HFFc6 (cell line): ENCODE measurements at regions not wholly inside any gene's neighbourhood (a gene's known extent, or its start where the extent isn't known, plus 50 kb on each side); places are given as distances from the start of the nearest gene placed in this dataset.

Experiments
- DNase-seq: peaks from one replicate; pipeline ENCODE4 v3.0.0-alpha.2; 2018
- H3K27ac Mint-ChIP-seq: 2 replicates; pipeline ENCODE4 v1.8.0; 2020; ENCODE audit warnings: mild to moderate bottlenecking, mixed read lengths
- H3K27me3 Mint-ChIP-seq: 2 replicates; pipeline ENCODE4 v1.8.0; 2021; ENCODE audit warnings: mild to moderate bottlenecking, moderate library complexity, mixed read lengths; ENCODE audit not compliant: insufficient read depth
- H3K36me3 Mint-ChIP-seq: 2 replicates; pipeline ENCODE4 v1.8.0; 2021; ENCODE audit warnings: low read depth, mixed read lengths
- H3K4me1 Mint-ChIP-seq: 2 replicates; pipeline ENCODE4 v1.8.0; 2020; ENCODE audit warnings: low read depth, mixed read lengths
- H3K4me3 Mint-ChIP-seq: 2 replicates; pipeline ENCODE4 v1.8.0; 2020; ENCODE audit warnings: mild to moderate bottlenecking, moderate library complexity, mixed read lengths
- H3K9me3 Mint-ChIP-seq: 2 replicates; pipeline ENCODE4 v1.8.0; 2020; ENCODE audit warnings: mild to moderate bottlenecking, mixed read lengths
- TF ChIP-seq, protein P1 (sequence below): fragments of 200-600 bp; sonication (generic); IDR thresholded peaks from 2 replicates; pipeline ENCODE4 v1.5.0; 2021; ENCODE audit warnings: antibody characterized with exemption, mild to moderate bottlenecking

DNA sequence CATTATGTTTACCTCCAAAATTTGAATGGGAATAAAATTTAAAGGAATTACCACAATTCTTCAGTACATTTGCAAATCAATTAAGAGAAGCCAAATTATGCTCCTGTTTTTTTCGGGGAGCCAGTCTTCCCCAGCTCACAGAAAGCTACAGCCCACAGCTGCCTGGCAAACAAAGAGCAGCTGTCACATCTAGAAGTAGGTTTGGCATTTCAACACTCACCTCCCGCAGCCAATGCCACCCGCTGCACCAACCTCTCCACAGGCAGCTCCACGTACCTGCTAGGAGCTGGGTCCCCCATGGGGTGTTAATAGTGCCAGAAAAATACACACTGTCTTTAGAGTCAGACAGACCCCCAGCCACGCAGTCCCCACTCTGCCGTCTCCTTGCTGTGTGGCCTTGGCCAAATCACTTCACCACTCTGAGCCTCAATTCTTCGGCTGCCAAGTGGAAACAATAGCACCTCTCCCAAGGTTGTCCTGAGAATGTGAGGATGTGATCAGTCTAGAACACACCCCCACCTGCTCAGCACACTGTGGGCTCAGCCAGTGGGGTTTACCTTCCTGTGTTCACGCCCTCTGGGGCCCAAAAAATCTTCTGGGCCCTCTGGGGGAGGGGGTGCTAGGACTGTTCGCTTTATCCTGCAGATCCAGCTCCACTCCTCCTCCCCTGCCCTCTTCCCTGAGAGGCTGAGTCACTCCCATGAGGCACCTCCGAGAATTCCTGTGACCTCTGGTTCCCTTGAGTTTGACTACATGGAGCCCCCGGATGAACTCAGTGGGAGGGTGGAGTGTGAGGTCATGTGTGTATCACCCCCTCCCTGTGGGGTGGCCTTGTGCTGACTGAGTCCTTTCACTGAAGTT is 204.3 kb upstream of the GRIK3 start:
- H3K4me1 Mint-ChIP-seq: no peaks in the 10 kb centered on the region

DNA sequence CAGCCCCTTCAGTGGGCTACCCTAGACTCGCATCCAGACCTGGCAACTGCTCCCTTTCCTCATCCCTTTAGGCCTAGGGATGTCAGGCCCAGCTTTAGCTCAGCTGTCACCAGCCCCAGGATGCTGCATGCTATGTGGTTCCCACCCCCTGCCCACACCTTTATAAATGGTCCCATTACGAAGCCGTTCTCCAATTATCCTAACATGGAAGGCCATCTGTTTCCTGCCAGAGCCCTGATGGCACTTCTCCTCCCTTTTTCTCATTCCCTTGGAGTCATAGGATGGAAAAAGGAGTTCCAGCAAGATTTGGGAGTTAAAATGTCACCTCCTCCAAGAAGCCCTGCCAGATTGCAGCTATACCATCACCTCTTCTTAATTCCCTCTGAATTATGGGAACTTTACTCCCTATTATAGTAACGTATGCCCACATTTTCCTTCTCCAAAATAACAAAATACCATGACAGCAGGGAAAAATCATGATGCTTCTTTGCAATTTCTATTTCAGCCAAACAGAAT is 205.0 kb upstream of the GRIK3 start:
- H3K4me1 Mint-ChIP-seq: no peaks in the 10 kb centered on the region
- no peaks in the 10 kb centered on the region for H3K27me3 Mint-ChIP-seq
- no peaks in the 10 kb centered on the region; the same call in 1 of the 2 replicates for H3K36me3 Mint-ChIP-seq
- no peak overlapping the region for H3K27ac Mint-ChIP-seq
- DNase-seq: no peak
- TF ChIP-seq, protein P1, sequence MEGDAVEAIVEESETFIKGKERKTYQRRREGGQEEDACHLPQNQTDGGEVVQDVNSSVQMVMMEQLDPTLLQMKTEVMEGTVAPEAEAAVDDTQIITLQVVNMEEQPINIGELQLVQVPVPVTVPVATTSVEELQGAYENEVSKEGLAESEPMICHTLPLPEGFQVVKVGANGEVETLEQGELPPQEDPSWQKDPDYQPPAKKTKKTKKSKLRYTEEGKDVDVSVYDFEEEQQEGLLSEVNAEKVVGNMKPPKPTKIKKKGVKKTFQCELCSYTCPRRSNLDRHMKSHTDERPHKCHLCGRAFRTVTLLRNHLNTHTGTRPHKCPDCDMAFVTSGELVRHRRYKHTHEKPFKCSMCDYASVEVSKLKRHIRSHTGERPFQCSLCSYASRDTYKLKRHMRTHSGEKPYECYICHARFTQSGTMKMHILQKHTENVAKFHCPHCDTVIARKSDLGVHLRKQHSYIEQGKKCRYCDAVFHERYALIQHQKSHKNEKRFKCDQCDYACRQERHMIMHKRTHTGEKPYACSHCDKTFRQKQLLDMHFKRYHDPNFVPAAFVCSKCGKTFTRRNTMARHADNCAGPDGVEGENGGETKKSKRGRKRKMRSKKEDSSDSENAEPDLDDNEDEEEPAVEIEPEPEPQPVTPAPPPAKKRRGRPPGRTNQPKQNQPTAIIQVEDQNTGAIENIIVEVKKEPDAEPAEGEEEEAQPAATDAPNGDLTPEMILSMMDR: no peak
- peaks cover 60% of the 10 kb centered on the region for H3K9me3 Mint-ChIP-seq
- H3K4me3 Mint-ChIP-seq: no peak overlapping the region

More for the DNA sequence above, 204.3 kb upstream of the GRIK3 start:
- Mint-ChIP-seq H3K4me3 (no peak overlapping the region), H3K36me3 (no peaks in the 10 kb centered on the region; the same call in 1 of the 2 replicates), H3K27me3 (no peaks in the 10 kb centered on the region), H3K27ac (no peak overlapping the region), H3K9me3 (peaks cover 66% of the 10 kb centered on the region)
- TF ChIP-seq, protein P1: no peak
- no peak for DNase-seq

DNA sequence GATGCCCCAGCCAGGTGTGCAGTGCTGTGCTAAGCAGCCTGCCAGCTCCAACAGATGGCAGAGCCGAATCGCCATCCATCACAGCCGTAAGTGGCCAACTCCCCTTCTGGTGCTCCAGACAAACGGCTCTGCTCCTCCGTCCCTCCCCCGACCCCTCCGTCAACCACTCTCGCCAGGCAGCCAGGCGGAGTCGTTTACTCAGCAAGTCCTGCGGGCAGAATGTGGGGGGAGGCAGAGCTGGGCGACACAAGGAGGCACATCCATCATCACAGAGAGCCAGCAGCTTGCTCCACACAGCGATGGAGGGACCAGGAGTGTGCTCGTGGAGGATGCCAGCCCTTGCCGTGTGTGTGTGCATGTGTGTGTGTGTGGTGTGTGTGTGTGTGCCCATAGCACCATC is 206.6 kb upstream of the GRIK3 start:
- H3K36me3 Mint-ChIP-seq: no peaks in the 10 kb centered on the region; the same call in 1 of the 2 replicates
- no peak overlapping the region for H3K27ac Mint-ChIP-seq
- peaks cover 56% of the 10 kb centered on the region for H3K9me3 Mint-ChIP-seq
- no peak overlapping the region for H3K4me3 Mint-ChIP-seq
- no peaks in the 10 kb centered on the region for H3K4me1 Mint-ChIP-seq
- TF ChIP-seq, protein P1: no peak
- H3K27me3 Mint-ChIP-seq: no peaks in the 10 kb centered on the region
- DNase-seq: no peak

DNA sequence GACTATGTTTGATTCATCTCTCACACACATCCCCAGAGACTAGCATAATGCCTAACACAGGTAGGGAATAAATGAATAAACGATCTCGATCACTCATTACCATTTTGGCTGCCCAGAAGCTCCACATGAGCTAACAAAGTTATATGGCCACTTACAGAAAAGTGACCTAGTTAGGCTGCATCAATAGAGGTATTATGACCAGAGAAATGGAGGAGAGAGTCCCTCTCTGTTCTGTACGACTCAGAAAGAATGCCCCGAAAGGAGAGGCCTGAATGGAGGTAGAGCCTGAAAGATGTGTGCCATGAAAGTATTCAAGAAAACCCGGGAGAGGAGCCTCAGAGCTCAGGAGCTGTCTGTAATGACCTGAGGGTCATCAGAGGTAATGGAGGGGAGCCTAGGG is 208.2 kb upstream of the GRIK3 start:
- TF ChIP-seq, protein P1: no peak
- H3K9me3 Mint-ChIP-seq: peaks cover 48% of the 10 kb centered on the region
- no peak overlapping the region for H3K27ac Mint-ChIP-seq
- H3K4me1 Mint-ChIP-seq: no peaks in the 10 kb centered on the region
- H3K27me3 Mint-ChIP-seq: no peaks in the 10 kb centered on the region
- H3K4me3 Mint-ChIP-seq: no peak overlapping the region
- H3K36me3 Mint-ChIP-seq: peaks cover under 1% of the 10 kb centered on the region
- DNase-seq: no peak

DNA sequence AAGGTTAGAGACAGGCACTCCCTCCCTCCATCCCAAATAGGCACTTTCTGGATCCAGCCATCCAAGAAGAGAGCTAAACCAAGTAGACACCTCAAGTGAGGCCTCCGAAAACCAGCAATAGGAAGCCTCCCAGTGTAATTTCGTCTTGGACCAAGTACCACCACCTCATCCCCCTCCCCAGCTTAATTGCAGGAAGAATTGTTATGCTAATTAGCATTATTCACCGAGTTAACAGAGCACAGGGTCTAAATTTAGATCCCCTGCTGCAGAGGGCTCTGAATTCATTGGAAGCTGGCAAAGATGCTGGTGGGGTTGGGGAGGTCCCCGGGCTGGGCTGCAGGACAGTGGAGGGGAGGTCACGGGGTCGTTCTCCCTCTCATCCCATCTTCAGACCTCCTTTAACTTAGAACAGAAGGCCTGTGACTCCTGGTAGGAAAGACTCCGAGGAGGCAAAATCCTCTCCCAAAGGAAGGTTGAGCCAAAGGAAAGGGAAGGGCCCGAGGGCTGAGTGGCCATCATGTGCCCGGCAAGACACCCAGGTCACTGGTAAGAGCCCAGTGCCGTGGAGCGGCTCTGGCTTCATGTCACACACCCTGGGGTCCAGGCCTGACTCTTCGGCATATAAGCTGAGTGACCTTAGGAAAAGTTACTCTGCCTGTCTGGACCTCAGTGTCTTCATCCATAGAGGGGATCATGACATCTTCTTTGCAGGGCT is 209.2 kb upstream of the GRIK3 start:
- TF ChIP-seq, protein P1: no peak
- DNase-seq: no peak
- Mint-ChIP-seq H3K4me1 (no peaks in the 10 kb centered on the region), H3K27me3 (no peaks in the 10 kb centered on the region), H3K27ac (no peak overlapping the region), H3K36me3 (peaks cover 5% of the 10 kb centered on the region), H3K4me3 (no peak overlapping the region), H3K9me3 (peaks cover 45% of the 10 kb centered on the region)
